ENCODE measurements at regions not wholly inside any gene's neighbourhood (a gene's known extent, or its start where the extent isn't known, plus 50 kb on each side); places are given as distances from the start of the nearest gene placed in this dataset.
A peak's percentile ranks its signal among the peaks of the same experiment; 100 is the strongest.

- TF ChIP-seq VEZF1 (CRISPR knock-in tag; IDR thresholded peaks at IDR 0.05) (peak; percentile 57), CEBPZ (IDR thresholded peaks at IDR 0.05; ENCODE audit: borderline replicate concordance, low read depth, low read length) (no peak), ZNF318 (IDR thresholded peaks at IDR 0.05; ENCODE audit: borderline replicate concordance in 1 of 2, low read depth in 1 of 2) (peak in 1 of 2 experiments; percentile 77; a peak in 2 of 4 replicates), ZBTB8A (IDR thresholded peaks at IDR 0.05; ENCODE audit: partially characterized antibody) (no peak), IRF2 (CRISPR knock-in tag; IDR thresholded peaks at IDR 0.05) (no peak), ZNF280B (CRISPR knock-in tag; IDR thresholded peaks at IDR 0.05) (no peak), ZNF699 (CRISPR knock-in tag; IDR thresholded peaks at IDR 0.05; ENCODE audit: insufficient replicate concordance) (no peak), NR2C1 (IDR thresholded peaks at IDR 0.05) (no peak), NR2C1 (tag; IDR thresholded peaks at IDR 0.05) (peak; percentile 45; the same call in 1 of the 2 replicates), GTF2F1 (IDR thresholded peaks at IDR 0.05; ENCODE audit: low read depth, low read length) (no peak)
- TF ChIP-seq, protein P1, sequence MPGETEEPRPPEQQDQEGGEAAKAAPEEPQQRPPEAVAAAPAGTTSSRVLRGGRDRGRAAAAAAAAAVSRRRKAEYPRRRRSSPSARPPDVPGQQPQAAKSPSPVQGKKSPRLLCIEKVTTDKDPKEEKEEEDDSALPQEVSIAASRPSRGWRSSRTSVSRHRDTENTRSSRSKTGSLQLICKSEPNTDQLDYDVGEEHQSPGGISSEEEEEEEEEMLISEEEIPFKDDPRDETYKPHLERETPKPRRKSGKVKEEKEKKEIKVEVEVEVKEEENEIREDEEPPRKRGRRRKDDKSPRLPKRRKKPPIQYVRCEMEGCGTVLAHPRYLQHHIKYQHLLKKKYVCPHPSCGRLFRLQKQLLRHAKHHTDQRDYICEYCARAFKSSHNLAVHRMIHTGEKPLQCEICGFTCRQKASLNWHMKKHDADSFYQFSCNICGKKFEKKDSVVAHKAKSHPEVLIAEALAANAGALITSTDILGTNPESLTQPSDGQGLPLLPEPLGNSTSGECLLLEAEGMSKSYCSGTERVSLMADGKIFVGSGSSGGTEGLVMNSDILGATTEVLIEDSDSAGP (CRISPR knock-in tag; IDR thresholded peaks at IDR 0.05): no peak
Observed at GRCh38 chr6:4322846-4323309, 187.5 kb upstream of the ECI2 start (continued).

All from K562 (cell line).